ENCODE measurements at regions not wholly inside any gene's neighbourhood (a gene's known extent, or its start where the extent isn't known, plus 50 kb on each side); places are given as distances from the start of the nearest gene placed in this dataset.

DNA sequence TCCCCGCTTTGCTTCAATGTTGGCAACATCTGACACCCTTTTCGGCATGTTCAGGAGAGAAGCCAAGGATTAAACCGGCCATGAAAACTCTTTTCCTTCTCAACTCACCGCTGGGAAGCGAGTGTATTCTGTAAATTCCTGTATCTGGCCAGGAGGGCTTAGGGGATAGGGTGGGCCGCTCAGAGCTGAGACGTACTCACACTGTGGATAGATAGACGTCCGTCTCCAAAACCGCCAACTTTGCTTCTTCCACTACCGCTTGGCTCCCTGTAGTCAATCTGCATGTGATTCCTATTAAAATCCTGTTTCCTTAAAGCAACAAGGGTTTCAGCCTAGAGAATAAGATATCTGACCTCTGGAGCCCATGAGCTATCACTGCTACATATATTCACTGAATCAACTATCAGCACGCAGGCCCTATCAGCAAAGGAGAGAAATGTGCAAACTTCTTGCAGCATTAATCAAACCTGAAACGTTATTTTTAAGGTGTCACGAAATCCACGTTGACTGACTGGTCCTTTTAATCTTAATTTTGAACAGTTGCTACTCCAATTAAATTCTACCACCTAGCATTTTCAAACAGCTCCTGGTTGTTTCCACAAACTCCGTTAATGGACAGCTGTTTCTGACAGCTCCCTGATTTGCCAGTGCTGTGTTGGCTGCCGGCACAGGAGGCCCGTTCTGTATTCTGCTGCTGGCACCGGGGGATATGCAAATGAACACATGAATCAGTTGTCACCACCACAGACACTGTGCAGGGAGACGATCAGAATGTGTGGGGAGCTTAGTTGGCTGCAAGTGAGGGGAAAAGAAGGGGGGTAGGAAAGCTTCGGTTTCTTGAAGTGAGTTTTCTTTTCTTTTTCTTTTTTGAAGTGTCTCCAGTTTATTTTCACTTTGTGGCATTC is 438.9 kb upstream of the ARRDC4 start:
- no peak for DNase-seq (ENCODE audit: extremely low read depth, low read depth)

DNA sequence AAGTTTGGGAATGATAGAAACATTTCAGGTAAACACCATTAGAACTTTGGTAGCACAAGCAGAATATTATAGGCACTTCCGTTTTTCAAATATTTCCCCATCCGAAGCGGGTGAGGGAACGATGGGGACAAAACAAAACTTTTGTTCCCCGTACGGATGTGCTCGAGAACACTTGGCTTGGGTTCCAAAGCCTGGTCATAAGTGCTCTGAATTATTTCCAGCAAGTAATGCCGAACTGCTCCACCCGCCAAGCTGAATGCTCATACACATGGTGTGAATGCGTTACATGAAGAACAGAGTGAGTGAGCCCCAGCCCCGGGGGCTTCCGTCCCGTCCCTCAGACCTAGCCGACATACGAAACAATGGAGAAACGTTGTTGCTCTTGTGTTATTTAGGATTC is 438.2 kb upstream of the ARRDC4 start:
- DNase-seq (ENCODE audit: extremely low read depth, low read depth): no peak

DNA sequence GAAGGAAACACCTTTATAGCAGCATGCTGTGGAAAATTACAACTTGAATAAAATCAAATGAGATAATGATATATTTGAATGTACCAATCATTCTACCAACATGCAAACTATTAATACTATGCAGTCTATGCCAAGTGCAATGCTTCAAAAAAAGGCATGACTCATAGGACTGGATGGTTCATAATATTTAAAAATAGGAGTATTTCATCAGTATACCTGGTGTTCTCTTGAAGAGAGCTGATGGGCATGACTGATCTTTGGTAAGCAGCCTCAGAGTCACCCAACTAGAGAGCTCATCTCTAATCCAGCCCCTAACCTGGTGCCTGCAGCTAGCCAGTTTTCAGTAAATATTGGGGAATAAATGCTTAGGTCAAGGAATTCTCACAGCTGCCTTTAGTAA is 434.7 kb upstream of the ARRDC4 start:
- DNase-seq (ENCODE audit: extremely low read depth, low read depth): no peak

DNA sequence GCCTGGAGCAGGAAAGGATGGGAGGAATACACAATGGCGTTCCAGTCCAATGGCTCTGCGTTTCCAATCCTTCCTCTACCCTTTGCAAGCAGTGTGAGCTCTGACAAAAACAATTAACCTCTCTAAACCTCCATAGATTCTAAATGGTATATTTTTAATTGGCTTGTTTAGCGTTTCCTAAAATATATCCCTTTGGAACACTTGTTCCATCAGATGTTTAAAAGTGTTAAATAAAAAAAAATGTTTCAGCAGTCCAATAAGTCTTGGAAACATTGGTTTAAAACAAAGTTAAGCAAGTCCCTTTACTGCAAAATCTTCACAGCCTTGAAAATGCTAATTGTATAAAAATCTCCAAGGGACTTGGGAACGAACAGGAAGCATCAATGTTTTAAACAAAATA is 432.3 kb upstream of the ARRDC4 start:
- no peak for DNase-seq (ENCODE audit: extremely low read depth, low read depth)

DNA sequence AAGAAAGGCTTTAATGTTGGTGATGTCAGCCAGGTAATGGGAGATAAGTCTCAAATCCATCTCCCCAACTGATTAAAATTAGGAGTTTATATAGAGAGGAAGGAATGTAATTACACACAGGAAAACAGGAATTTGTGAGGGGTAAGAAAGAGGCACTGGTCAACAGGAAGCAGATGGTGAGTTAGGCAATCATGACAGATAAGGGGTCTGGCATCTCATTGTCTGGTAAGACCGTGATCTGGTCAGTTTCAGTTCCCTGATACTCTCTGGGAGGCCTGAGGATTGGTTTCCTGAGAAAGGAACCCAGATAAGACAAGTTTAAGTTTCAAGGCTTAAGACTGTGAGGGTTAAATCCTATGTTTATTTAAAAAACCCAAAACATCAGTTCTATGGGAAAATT is 414.7 kb upstream of the ARRDC4 start:
- no peak for DNase-seq (ENCODE audit: extremely low read depth, low read depth)

DNA sequence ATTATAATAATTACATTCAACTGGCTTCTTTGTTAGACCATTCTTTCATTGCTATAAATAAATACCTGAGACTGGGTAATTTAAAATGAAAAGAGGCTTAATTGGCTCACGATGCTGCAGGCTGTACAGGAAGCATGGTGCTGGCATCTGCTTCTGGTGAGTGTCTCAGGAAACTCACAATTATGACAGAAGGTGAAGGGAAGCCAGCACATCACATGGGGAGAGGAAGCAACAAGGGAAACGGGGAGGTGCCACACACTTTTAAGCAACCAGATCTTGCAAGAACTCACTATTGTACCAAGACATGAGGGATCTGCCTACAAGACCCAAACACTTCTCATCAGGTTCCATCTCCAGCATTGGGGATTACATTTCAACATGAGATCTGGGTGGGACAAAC is 413.1 kb upstream of the ARRDC4 start:
- no peak for DNase-seq (ENCODE audit: extremely low read depth, low read depth)

DNA sequence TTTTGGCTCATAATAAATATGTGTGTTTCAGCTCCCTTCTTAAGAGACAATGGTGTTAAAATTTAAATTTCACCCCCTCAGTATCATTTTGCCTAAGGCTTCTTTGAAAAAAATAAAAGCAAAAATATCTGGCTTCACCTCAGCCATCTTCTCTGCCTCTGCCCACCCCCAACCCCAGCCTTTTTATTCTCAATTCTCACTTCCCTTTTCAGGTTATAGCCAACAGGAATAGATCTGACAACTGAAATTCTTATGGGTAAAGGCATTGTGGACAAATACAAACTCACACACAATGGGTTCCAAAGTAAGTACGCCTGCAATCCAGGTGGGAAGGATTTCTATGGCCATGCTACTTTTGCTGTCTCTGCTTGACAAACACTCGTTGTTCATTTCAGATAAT is 399.0 kb upstream of the ARRDC4 start:
- no peak for DNase-seq (ENCODE audit: extremely low read depth, low read depth)

DNA sequence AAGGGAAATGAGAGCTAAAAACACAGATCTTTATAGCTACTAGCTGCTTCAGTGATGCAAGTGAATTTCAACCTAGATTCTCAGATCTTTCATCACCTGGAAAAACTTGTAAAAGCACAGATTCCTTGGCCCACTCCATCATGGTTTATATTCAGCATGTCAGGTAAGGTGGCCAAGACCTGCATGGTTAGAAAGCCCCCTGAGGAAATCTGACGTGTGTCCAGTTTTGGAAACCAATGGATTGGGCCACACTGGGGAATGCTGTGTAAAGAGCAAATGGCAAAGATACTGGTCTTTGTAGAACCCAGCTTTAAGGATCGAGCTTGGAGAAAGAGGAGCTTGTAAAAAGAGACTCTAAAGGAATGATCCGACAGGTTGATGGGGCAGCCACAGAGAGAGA is 397.0 kb upstream of the ARRDC4 start:
- no peak for DNase-seq (ENCODE audit: extremely low read depth, low read depth)

DNA sequence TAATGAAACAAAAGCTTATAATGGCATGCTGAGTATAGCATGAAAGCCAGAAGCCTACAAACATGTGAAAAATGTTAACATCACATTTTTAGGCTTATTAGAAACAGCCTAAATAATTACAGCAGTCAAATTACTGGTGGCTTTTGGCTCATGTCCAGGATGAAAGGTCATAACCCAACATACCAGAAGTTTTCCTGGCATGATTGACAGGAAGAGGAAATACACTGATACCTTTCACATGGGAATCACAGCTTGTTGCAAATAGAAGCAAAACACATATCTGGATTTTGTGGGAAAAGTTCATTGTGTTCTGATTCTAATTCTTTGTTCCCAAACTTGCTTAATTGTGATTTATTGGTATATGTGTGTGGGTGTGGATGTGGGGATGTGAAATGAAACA is 393.5 kb upstream of the ARRDC4 start:
- no peak for DNase-seq (ENCODE audit: extremely low read depth, low read depth)

DNA sequence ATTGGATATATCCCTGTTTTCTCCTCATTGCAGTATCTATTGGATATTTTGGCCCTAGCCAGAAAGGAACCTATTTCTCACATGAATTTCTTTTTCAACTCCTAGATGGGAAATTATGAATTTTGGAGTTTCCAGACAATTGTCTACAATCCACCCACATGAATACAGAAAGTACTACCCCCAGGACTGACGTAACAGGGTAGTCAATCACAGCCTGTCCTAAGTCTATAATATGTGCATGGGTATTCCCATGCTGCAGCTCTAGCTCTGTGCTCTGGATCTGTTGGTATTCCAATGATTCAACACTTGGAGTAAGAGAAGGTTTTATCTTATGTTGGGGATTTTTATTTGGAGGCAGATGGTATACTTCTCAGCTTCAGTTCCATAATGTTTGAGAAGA is 393.1 kb upstream of the ARRDC4 start:
- no peak for DNase-seq (ENCODE audit: extremely low read depth, low read depth)

DNA sequence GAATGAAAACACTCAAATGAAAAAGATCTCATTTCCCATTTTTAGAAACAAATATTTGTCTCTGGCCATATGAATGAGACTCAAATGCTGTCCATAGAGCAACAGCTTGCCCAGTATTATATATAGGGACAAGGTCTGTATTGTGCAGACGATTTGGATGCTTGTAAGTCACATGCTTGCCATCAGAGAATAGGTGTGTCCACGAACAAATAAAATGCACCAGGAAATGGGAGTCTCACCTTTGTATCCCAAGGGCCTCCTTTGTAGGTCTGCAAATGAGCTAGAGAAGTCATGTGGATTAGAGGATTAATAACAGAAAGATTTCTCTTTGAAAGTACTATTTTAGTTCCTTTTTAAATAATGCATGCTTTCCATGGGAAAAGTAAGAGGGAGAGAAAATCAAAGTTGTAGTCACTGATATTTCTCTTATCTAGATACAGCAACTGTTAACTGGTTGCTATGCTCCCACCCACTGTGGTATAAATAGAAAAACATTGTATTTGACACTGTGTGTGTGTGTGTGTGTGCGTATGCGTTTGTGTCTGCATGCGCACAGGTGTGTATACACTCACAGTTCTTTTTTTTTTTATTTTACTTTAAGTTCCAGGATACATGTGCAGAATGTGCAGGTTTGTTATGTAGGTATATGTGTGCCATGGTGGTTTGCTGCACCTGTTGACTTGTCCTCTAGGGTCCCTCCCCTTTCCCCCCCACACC is 383.4 kb upstream of the ARRDC4 start:
- no peak for DNase-seq (ENCODE audit: extremely low read depth, low read depth)

DNA sequence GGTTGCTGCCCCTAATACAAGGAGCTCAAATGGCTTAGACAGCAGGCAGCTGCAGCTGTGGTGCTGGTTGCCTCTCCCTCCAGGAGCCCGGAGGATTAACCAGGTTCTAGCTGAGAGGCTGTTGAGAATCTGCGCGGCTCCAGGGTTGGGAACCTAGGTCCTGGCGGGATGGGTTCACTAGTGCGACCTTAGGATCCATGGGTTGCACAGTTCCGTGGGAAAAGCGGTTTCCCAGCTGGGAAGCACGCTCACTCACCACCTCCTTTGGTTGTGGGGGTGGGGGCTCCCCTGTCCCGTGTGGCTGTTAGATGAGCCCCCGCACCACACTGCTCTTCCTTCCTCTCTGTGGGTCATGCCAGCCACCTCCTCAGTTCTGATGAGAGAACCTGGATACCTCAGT is 375.1 kb upstream of the ARRDC4 start:
- DNase-seq (ENCODE audit: extremely low read depth, low read depth): no peak

DNA sequence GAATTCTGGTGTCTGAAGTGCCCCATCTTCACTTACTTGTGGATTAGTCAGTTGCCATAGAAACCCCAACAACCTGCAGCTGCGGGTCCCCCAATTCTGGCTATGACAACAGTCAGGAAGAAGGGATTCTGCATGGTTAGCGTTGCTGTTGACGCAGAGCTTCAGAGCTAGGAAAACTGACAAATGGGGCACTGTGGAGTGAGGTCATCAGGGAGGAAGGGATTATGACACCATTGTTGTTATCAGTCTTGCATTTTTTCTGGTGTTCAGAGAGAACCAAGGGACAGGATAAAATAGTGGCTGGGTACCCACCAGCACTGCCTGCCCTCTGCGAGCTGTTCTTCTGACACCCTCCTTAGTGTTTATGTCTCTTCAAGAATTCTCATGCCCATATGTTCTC is 367.7 kb upstream of the ARRDC4 start:
- DNase-seq (ENCODE audit: extremely low read depth, low read depth): no peak

DNA sequence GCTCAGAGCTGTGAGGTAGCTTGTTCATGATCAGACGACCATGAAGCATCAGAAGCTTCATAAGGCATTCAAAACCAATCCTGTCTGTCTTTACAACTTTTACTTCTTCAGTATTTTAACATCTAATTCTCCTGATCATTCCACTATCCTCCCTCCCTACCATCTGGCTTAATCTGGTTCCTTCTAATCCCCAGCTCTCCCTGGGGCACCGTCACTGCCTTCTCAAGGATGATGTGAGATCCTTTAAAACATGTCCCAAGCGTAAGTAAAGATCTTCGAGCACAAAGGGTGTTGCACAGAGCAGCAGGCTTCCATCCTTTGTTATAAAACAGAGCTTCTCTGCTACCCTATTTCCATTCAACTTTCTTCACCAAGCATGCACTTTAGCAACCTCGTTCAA is 362.7 kb upstream of the ARRDC4 start:
- DNase-seq (ENCODE audit: extremely low read depth, low read depth): no peak

DNA sequence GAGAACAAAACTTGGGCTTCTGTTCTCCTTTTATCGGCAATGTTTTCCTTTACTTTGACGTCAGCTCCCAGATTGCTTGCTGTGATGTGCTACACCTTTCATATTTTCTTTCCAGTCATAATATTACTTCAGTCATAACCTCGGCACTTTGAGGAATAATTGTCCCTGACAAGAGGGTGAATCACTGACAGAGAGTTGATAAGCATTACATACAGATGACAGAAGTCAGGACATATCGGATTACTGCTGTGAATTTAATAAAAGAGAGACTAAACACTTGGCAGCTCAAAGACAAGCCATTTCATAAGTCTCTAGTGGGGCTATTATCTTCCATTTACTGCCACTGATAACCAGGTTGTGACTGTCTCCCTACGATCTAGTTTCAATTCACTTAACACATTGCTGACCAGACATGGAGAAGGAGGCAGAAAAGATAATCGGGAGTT is 362.1 kb upstream of the ARRDC4 start:
- DNase-seq (ENCODE audit: extremely low read depth, low read depth): no peak

DNA sequence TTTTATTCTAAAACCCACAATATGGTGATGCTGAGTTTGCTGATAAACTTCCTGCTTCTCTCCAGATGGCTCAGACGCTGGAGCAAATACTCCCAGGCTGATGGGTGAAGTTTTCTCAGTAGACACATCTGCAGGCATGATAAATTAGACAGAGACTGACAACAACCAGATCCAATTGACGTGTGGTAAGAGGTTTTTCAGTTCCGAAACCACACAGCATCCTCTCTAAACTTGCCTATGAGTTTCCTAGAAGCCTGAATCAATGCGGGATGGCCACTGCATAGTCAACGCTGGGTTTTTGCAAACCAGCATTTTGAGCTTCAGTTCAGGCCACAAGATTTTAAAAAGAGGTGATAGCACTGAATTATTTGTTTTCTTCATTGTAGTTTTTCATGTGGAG is 360.3 kb upstream of the ARRDC4 start:
- no peak for DNase-seq (ENCODE audit: extremely low read depth, low read depth)

DNA sequence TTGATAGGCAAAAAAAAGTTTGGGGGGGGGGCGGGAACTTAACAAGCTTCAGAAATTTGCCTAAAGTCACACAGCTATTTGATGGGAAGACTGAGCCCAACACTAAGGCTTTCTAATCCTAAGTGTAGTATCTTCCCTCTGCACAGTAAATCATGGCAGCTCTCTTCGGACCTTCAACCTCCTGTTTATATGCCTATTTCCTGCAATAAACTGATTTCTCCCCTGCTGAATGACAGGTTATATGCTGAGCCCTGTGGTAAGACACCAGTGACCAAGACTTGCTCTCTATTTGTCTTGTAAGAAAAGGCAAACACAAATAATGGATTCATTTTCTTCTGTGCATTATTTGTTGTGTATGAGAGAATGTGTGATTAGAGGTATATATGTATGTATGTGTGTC is 355.8 kb upstream of the ARRDC4 start:
- no peak for DNase-seq (ENCODE audit: extremely low read depth, low read depth)

DNA sequence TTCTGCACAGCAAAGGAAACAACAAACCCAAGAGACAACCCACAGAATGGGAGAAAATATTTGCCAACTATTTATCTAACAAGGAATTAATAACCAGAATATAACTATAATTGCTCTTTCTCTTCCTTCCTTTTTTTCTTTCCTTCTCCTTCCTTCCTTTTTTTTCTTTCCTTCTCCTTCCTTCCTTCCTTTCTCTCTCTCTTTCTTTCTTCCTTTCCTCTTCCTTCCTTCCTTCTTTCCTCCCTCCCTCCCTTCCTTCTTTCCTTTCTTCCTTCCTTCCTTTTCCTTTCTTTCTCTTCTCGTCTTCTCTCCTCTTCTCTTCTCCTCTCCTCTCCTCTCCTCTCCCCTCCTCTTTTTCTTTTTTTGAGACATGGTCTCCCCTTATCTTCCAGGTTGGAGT is 345.4 kb upstream of the ARRDC4 start:
- no peak for DNase-seq (ENCODE audit: extremely low read depth, low read depth)

DNA sequence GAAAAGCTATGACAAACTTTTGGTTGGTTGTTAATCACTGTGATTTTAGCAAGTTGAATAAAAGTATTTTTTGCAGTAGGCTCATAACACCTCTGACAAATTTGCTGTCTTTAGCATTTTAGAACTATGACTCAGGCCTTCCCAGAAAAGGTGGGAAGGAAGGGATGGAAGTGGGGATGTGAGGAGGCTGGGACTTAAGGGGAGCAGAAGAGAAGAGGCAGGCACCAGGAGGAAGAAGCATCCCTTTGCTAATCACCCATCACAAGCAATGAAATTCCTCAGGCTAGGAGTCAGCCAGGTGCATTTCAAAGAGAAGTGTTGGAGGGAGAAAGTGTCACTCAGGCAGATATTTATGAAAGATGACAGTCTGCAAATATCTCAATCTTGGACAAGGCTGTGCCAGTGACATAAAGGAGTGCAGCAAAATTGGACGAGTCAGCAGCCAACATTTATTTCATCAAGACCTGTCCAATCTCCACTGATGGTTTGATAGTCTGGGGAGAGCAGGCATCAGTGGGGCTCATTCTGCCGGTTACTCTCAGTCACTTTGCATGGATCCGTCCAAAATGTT is 337.3 kb upstream of the ARRDC4 start:
- no peak for DNase-seq (ENCODE audit: extremely low read depth, low read depth)

DNA sequence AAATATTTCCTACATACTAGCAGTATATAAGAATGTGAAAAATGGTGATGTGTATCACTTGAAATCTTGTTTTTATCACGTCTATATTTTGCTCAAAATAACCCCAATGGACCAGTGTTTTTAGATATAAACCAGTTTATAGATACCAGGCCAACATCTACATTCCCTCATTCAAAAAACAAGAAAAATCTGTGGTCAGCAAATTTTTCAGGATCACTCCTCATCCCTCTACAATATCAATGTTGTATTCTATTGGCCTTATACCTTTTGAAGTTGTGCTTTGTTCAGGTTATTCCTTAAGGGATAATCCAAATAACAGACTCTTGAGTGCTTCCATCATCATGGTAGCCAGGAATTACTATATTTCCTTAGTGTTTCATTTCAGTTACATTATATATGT is 332.9 kb upstream of the ARRDC4 start:
- DNase-seq (ENCODE audit: extremely low read depth, low read depth): no peak

DNA sequence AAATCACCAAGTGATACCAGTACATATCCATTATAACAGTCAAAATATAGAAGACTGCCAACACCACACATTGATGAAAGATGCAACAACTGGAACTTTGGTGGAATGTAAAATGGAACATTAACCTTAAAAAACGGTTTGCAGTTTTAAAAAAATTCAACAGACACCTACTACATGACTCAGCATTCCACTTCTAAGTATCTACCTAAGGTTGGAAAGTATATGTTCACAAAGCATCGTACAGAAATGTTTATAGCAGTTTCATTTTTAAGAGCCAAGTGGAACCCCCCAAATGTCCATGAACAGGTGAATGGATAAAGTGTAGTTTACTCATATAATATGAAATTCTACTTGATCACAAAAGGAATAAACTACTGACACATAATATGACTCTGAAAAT is 314.7 kb upstream of the ARRDC4 start:
- DNase-seq (ENCODE audit: extremely low read depth, low read depth): no peak

DNA sequence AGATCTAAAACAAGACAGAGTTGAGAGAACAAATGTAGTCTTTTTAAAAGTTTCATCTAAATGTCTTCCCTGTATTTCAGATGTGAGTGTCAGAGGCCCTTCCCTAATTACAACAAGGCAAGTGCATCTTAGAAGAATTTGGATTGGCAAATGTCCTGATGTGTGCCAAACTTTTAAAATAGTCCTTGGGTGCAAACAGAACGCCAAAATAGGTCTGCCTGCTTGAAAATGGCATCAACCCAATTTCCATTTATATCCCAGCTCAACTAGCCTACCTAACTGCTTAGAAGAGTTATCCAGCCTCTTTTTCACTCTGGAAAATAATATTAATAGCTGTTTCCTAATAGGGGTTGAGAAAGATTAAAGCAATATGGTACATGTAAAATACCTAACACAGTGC is 311.8 kb upstream of the ARRDC4 start:
- no peak for DNase-seq (ENCODE audit: extremely low read depth, low read depth)
